SK-N-SH (cell line): ENCODE measurements at regions not wholly inside any gene's neighbourhood (a gene's known extent, or its start where the extent isn't known, plus 50 kb on each side); places are given as distances from the start of the nearest gene placed in this dataset.

Experiments used
- CTCF ChIA-PET: fragments of 300-600, 350-600 bp; formaldehyde crosslinking; extraction: SDS; loops from one replicate; lab custom pipeline; 2021; lab: Yijun Ruan, JAX
- POLR2A ChIA-PET: fragments of 350-600 bp; sonication (Branson Sonifier 250); formaldehyde crosslinking; extraction: SDS; loops from one replicate; lab custom pipeline; 2020; ENCODE audit warnings: antibody characterized with exemption, inconsistent platforms; lab: Yijun Ruan, JAX
- DNase-seq: peaks from one replicate; pipeline ENCODE4 v3.0.0; 2012
- H2AFZ ChIP-seq: fragments of 200-600 bp; sonication (generic); 2 replicates; pipeline ENCODE4 v1.8.1; 2016; ENCODE audit warnings: antibody characterized with exemption, mild to moderate bottlenecking, low read depth
- H3F3A ChIP-seq: fragments of 200-600 bp; sonication (generic); replicated peaks from 2 replicates; pipeline ENCODE3; 2016; ENCODE audit warnings: antibody characterized with exemption, mild to moderate bottlenecking; ENCODE audit not compliant: insufficient read depth
- H3K27ac ChIP-seq, 2 experiments: fragments of 200-500 bp in 1 of 2; fragments of 200-600 bp in 1 of 2; sonication (Bioruptor generic) in 1 of 2; sonication (generic), shearing (Covaris generic) in 1 of 2; 2 replicates each; pipeline versions ENCODE4 v1.5.1 to v1.6.1; 2014 to 2016; ENCODE audit warnings: low read depth in 2 of 2, inconsistent platforms in 1 of 2, low read length in 1 of 2, mild to moderate bottlenecking in 1 of 2, mixed read lengths in 1 of 2
- H3K27me3 ChIP-seq: fragments of 200-600 bp; sonication (generic), shearing (Covaris generic); 2 replicates; pipeline ENCODE4 v1.6.1; 2016; ENCODE audit warnings: mixed run types; ENCODE audit not compliant: insufficient read depth
- H3K36me3 ChIP-seq, 2 experiments: fragments of 200-500 bp in 1 of 2; fragments of 200-600 bp in 1 of 2; sonication (Bioruptor generic) in 1 of 2; sonication (generic) in 1 of 2; replicated peaks in 1 of 2; 2 replicates each; pipeline versions ENCODE3 to v1.5.1; 2014 to 2016; ENCODE audit warnings: low read length in 1 of 2, mild to moderate bottlenecking in 1 of 2; ENCODE audit not compliant: insufficient read depth in 2 of 2, control insufficient read depth in 1 of 2
- H3K4me1 ChIP-seq, 2 experiments: fragments of 200-500 bp in 1 of 2; fragments of 200-600 bp in 1 of 2; sonication (Bioruptor generic) in 1 of 2; sonication (generic), shearing (Covaris generic) in 1 of 2; 2 replicates each; pipeline versions ENCODE4 v1.5.1 to v1.6.1; 2014 to 2016; ENCODE audit warnings: low read depth in 1 of 2, low read length in 1 of 2, mixed run types in 1 of 2; ENCODE audit not compliant: insufficient read depth in 2 of 2, control insufficient read depth in 1 of 2
- H3K4me2 ChIP-seq: fragments of 200-600 bp; sonication (generic), shearing (Covaris generic); 2 replicates; pipeline ENCODE4 v1.6.1; 2017; ENCODE audit warnings: mixed run types
- H3K4me3 ChIP-seq, 2 experiments: fragments of 200-500 bp in 1 of 2; fragments of 200-600 bp in 1 of 2; sonication (Bioruptor generic) in 1 of 2; sonication (generic), shearing (Covaris generic) in 1 of 2; 2 replicates each; pipeline versions ENCODE4 v1.5.1 to v1.8.1; 2014 to 2016; ENCODE audit warnings: low read depth in 2 of 2, inconsistent platforms in 1 of 2, low read length in 1 of 2, mild to moderate bottlenecking in 1 of 2, mixed read lengths in 1 of 2, moderate library complexity in 1 of 2
- H3K79me2 ChIP-seq: fragments of 200-600 bp; sonication (generic); 2 replicates; pipeline ENCODE4 v1.8.1; 2017; ENCODE audit warnings: mild to moderate bottlenecking; ENCODE audit not compliant: insufficient read depth
- H3K9ac ChIP-seq: fragments of 200-600 bp; sonication (generic); 2 replicates; pipeline ENCODE4 v1.6.1; 2017; ENCODE audit warnings: mixed run types
- H3K9me2 ChIP-seq: fragments of 200-600 bp; sonication (generic); 2 replicates; pipeline ENCODE4 v1.6.1; 2017; ENCODE audit warnings: mixed run types
- H3K9me3 ChIP-seq: fragments of 200-600 bp; sonication (generic); 2 replicates; pipeline ENCODE4 v1.6.1; 2017; ENCODE audit warnings: mixed run types, mild to moderate bottlenecking, moderate library complexity
- H4K20me1 ChIP-seq: fragments of 200-600 bp; sonication (generic); 2 replicates; pipeline ENCODE4 v1.6.1; 2017; ENCODE audit warnings: mild to moderate bottlenecking, mixed run types; ENCODE audit not compliant: insufficient read depth
- CHD2 ChIP-seq: fragments of 150-350 bp; IDR thresholded peaks from 2 replicates; pipeline ENCODE4 v1.6.1; 2018; ENCODE audit warnings: low read length; ENCODE audit not compliant: partially characterized antibody
- ELF1 ChIP-seq: IDR thresholded peaks from 2 replicates; pipeline ENCODE4 v1.4.0; 2012
- EP300 ChIP-seq, 2 experiments: IDR thresholded peaks; 2 replicates each; pipeline versions ENCODE4 v1.4.0 to v1.6.1; 2012; ENCODE audit warnings: borderline replicate concordance in 1 of 2, low read depth in 1 of 2, low read length in 1 of 2
- GABPA ChIP-seq: IDR thresholded peaks from 2 replicates; pipeline ENCODE4 v1.4.0; 2012; ENCODE audit warnings: low read depth, mild to moderate bottlenecking
- JUND ChIP-seq: IDR thresholded peaks from 2 replicates; pipeline ENCODE4 v1.4.0; 2012
- MEF2A ChIP-seq: IDR thresholded peaks from 2 replicates; pipeline ENCODE4 v1.4.0; 2012; ENCODE audit warnings: low read depth, borderline replicate concordance
- NFIC ChIP-seq: IDR thresholded peaks from 2 replicates; pipeline ENCODE4 v1.4.0; 2012; ENCODE audit warnings: borderline replicate concordance
- RXRA ChIP-seq: IDR thresholded peaks from 2 replicates; pipeline ENCODE4 v1.4.0; 2012; ENCODE audit warnings: low read depth, mild to moderate bottlenecking, borderline replicate concordance
- SMC3 ChIP-seq: IDR thresholded peaks from 2 replicates; pipeline ENCODE4 v1.6.1; 2012; ENCODE audit warnings: low read depth, low read length, improper control_type of control experiment
- TCF12 ChIP-seq: IDR thresholded peaks from 2 replicates; pipeline ENCODE4 v1.4.0; 2012
- TEAD4 ChIP-seq: IDR thresholded peaks from 2 replicates; pipeline ENCODE4 v1.4.0; 2012; ENCODE audit warnings: mild to moderate bottlenecking, borderline replicate concordance; ENCODE audit not compliant: insufficient read depth
- YY1 ChIP-seq: IDR thresholded peaks from 2 replicates; pipeline ENCODE4 v1.4.0; 2012; ENCODE audit warnings: low read depth, mild to moderate bottlenecking
- WGBS: methylation state at CpG from one replicate; pipeline ENCODE4 v1.1.6; 2017; ENCODE audit warnings: low lambda C conversion rate; 5-methylcytosine and 5-hydroxymethylcytosine counted together
- TF ChIP-seq, protein P1 (sequence below): IDR thresholded peaks from 2 replicates; pipeline ENCODE4; 2012
- TF ChIP-seq, protein P2 (sequence below): IDR thresholded peaks from 2 replicates; pipeline ENCODE4 v1.4.0; 2012; ENCODE audit warnings: low read depth, borderline replicate concordance
- TF ChIP-seq, protein P3 (sequence below): IDR thresholded peaks from 2 replicates; pipeline ENCODE4 v1.4.0; 2012; ENCODE audit warnings: low read depth, borderline replicate concordance
- TF ChIP-seq, protein P4 (sequence below): IDR thresholded peaks from 2 replicates; pipeline ENCODE4 v1.6.1; 2012; ENCODE audit warnings: mild to moderate bottlenecking, low read depth, low read length, moderate library complexity
- TF ChIP-seq, protein P5 (sequence below): fragments of 200-600 bp; sonication (generic); IDR thresholded peaks from 2 replicates; pipeline ENCODE4 v1.6.1; 2017; ENCODE audit warnings: antibody characterized with exemption, mild to moderate bottlenecking, moderate library complexity
- TF ChIP-seq, protein P6 (sequence below): IDR thresholded peaks from 2 replicates; pipeline ENCODE4 v1.4.0; 2012; ENCODE audit warnings: low read depth

DNA sequence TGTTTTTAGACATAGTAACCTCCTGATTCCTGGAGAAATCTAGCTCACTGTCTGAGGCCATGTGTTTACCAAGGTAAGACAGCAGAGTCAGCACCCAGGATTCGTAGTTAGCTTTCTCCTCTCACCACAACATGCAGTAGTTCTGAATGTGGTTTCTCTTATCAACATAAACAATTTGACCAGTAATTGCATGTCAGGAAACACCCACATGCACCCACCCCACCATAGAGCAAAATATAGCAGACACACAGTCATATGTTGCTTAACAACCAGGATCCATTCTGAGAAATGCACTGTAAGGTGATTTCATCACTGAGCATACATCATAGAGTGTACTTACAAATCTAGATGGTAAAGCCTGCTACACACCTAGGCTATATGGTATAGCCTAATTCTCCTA, 1004.0 kb downstream of the ANKRD7 start:
- ChIA-PET POLR2A (no interaction called here), CTCF (no interaction called here)
- 16% methylated on average over 1 of the region's 1 CpG for WGBS
- DNase-seq = no peak
- H3K9ac ChIP-seq = no peak overlapping the region
- no peaks in the 10 kb centered on the region for H3K4me1 ChIP-seq
- no peak overlapping the region for H2AFZ ChIP-seq
- H3K9me2 ChIP-seq = no peaks in the 10 kb centered on the region
- no peaks in the 10 kb centered on the region for H3K36me3 ChIP-seq
- no peaks in the 10 kb centered on the region for H3F3A ChIP-seq
- no peaks in the 10 kb centered on the region for H3K9me3 ChIP-seq
- H3K4me2 ChIP-seq = no peak overlapping the region
- TF ChIP-seq GABPA (no peak), SMC3 (no peak), ELF1 (no peak), EP300 (IDR thresholded peaks at IDR 0.05; ENCODE audit: borderline replicate concordance in 1 of 2, low read depth in 1 of 2, low read length in 1 of 2) (no peak), TEAD4 (no peak)
- TF ChIP-seq, protein P1, sequence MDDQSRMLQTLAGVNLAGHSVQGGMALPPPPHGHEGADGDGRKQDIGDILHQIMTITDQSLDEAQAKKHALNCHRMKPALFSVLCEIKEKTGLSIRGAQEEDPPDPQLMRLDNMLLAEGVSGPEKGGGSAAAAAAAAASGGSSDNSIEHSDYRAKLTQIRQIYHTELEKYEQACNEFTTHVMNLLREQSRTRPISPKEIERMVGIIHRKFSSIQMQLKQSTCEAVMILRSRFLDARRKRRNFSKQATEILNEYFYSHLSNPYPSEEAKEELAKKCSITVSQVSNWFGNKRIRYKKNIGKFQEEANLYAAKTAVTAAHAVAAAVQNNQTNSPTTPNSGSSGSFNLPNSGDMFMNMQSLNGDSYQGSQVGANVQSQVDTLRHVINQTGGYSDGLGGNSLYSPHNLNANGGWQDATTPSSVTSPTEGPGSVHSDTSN = no peak
- TF ChIP-seq, protein P2, sequence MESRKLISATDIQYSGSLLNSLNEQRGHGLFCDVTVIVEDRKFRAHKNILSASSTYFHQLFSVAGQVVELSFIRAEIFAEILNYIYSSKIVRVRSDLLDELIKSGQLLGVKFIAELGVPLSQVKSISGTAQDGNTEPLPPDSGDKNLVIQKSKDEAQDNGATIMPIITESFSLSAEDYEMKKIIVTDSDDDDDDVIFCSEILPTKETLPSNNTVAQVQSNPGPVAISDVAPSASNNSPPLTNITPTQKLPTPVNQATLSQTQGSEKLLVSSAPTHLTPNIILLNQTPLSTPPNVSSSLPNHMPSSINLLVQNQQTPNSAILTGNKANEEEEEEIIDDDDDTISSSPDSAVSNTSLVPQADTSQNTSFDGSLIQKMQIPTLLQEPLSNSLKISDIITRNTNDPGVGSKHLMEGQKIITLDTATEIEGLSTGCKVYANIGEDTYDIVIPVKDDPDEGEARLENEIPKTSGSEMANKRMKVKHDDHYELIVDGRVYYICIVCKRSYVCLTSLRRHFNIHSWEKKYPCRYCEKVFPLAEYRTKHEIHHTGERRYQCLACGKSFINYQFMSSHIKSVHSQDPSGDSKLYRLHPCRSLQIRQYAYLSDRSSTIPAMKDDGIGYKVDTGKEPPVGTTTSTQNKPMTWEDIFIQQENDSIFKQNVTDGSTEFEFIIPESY = no peak
- TF ChIP-seq, protein P3, sequence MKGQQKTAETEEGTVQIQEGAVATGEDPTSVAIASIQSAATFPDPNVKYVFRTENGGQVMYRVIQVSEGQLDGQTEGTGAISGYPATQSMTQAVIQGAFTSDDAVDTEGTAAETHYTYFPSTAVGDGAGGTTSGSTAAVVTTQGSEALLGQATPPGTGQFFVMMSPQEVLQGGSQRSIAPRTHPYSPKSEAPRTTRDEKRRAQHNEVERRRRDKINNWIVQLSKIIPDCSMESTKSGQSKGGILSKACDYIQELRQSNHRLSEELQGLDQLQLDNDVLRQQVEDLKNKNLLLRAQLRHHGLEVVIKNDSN = no peak
- H4K20me1 ChIP-seq = no peaks in the 10 kb centered on the region
- no peak overlapping the region for H3K4me3 ChIP-seq
- no peaks in the 10 kb centered on the region for H3K27me3 ChIP-seq
- H3K27ac ChIP-seq = no peak overlapping the region
- H3K79me2 ChIP-seq = no peaks in the 10 kb centered on the region

DNA sequence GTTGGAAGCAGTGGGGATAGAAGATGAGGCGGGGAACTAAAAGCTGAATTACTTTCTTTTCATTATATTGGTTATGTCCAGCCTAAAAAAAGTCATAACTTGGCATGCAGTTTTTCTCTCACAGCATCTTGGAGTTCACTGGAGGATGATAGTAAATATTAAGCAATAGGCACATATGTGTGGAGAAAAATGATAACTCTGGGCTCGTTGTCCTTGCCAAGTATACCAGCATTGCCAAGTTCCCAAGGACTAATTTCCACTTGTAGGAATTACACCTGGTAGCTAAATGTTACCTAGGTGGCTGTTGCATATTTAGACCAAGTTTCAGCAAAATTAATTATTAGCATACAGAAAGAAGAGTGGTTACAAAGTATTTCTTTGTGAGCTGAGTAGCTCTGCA, 1007.6 kb downstream of the ANKRD7 start:
- Histone ChIP-seq H2AFZ (no peak overlapping the region), H3F3A (no peaks in the 10 kb centered on the region), H3K9me2 (no peaks in the 10 kb centered on the region), H4K20me1 (no peaks in the 10 kb centered on the region), H3K9ac (no peak overlapping the region), H3K27ac (no peak overlapping the region), H3K36me3 (no peaks in the 10 kb centered on the region), H3K79me2 (no peaks in the 10 kb centered on the region), H3K27me3 (no peaks in the 10 kb centered on the region), H3K4me1 (no peaks in the 10 kb centered on the region), H3K4me3 (no peak overlapping the region), H3K4me2 (no peak overlapping the region), H3K9me3 (no peaks in the 10 kb centered on the region)
- DNase-seq = no peak
- ChIA-PET CTCF (interaction anchor here (1.4 kb wide), 1 partner anchor 11 kb away, joined by 3 read pairs; no protein-coding TSS in a partner anchor), POLR2A (no interaction called here)
- 8% methylated on average over 2 of the region's 2 CpGs for WGBS
- no peak for TF ChIP-seq JUND
- no peak for TF ChIP-seq MEF2A
- TF ChIP-seq RXRA = no peak
- TF ChIP-seq, protein P4, sequence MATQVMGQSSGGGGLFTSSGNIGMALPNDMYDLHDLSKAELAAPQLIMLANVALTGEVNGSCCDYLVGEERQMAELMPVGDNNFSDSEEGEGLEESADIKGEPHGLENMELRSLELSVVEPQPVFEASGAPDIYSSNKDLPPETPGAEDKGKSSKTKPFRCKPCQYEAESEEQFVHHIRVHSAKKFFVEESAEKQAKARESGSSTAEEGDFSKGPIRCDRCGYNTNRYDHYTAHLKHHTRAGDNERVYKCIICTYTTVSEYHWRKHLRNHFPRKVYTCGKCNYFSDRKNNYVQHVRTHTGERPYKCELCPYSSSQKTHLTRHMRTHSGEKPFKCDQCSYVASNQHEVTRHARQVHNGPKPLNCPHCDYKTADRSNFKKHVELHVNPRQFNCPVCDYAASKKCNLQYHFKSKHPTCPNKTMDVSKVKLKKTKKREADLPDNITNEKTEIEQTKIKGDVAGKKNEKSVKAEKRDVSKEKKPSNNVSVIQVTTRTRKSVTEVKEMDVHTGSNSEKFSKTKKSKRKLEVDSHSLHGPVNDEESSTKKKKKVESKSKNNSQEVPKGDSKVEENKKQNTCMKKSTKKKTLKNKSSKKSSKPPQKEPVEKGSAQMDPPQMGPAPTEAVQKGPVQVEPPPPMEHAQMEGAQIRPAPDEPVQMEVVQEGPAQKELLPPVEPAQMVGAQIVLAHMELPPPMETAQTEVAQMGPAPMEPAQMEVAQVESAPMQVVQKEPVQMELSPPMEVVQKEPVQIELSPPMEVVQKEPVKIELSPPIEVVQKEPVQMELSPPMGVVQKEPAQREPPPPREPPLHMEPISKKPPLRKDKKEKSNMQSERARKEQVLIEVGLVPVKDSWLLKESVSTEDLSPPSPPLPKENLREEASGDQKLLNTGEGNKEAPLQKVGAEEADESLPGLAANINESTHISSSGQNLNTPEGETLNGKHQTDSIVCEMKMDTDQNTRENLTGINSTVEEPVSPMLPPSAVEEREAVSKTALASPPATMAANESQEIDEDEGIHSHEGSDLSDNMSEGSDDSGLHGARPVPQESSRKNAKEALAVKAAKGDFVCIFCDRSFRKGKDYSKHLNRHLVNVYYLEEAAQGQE = no peak
- no peak for TF ChIP-seq CHD2
- TF ChIP-seq YY1 = no peak
- no peak for TF ChIP-seq GABPA
- TF ChIP-seq TCF12 = no peak
- no peak for TF ChIP-seq TEAD4
- TF ChIP-seq, protein P5, sequence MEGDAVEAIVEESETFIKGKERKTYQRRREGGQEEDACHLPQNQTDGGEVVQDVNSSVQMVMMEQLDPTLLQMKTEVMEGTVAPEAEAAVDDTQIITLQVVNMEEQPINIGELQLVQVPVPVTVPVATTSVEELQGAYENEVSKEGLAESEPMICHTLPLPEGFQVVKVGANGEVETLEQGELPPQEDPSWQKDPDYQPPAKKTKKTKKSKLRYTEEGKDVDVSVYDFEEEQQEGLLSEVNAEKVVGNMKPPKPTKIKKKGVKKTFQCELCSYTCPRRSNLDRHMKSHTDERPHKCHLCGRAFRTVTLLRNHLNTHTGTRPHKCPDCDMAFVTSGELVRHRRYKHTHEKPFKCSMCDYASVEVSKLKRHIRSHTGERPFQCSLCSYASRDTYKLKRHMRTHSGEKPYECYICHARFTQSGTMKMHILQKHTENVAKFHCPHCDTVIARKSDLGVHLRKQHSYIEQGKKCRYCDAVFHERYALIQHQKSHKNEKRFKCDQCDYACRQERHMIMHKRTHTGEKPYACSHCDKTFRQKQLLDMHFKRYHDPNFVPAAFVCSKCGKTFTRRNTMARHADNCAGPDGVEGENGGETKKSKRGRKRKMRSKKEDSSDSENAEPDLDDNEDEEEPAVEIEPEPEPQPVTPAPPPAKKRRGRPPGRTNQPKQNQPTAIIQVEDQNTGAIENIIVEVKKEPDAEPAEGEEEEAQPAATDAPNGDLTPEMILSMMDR = no peak
- TF ChIP-seq, protein P1 = no peak
- no peak for TF ChIP-seq NFIC
- TF ChIP-seq, protein P6, sequence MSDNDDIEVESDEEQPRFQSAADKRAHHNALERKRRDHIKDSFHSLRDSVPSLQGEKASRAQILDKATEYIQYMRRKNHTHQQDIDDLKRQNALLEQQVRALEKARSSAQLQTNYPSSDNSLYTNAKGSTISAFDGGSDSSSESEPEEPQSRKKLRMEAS = no peak
